ENCODE measurements at regions not wholly inside any gene's neighbourhood (a gene's known extent, or its start where the extent isn't known, plus 50 kb on each side); places are given as distances from the start of the nearest gene placed in this dataset.

DNA sequence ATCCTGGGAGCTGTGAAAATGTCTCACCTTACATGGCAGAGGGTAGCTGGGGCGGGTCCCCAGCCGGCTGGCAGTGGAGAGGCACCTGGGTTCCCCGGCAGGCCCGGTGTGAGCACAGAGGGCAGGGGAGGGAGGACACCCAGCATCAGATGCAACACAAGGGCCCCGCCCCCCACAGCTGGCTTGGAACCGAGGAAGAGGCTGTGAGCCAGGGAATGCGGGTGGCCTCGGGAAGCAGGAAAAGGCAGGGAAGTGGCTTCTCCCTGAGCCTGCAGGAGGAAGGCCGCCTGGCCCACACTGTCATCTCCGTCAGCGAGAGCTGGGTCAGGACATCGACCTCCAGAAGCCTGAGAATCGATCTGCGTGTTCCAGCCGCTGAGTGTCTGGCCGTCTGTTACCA is 87.3 kb downstream of the SIK1 start:
- Histone ChIP-seq H3K27ac (ENCODE audit: low read length) (no peak overlapping the region), H3K9ac (ENCODE audit: low read length) (no peak overlapping the region), H3K4me3 (ENCODE audit: low read length) (no peak overlapping the region), H3K4me1 (ENCODE audit: control insufficient read depth, low read depth, low read length) (no peaks in the 10 kb centered on the region), H3K27me3 (ENCODE audit: control insufficient read depth, insufficient read depth, low read length) (peaks cover under 1% of the 10 kb centered on the region), H3K36me3 (ENCODE audit: control insufficient read depth, low read depth, low read length) (no peaks in the 10 kb centered on the region), H3K9me3 (ENCODE audit: control insufficient read depth, low read depth, low read length) (no peaks in the 10 kb centered on the region)

DNA sequence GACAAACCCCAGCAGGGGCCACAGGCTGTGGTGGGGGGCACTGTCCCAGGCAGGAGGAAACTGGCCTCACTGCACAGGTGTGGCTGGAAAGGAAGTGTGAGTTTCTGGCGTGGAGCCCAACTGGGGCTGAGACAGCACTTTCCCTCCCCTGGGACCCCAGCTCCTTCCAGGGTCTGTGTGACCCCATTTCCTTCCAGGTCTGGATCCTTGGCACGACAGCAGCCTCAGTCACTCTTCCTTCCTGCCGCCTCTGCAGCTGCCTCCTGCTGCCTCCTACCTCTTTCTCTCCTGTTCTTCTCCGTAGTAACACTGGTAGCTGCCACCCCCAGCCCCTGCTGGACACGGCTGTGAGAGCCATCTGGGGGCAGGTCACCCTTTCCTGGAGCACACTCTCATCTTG is 88.0 kb downstream of the SIK1 start:
- no peaks in the 10 kb centered on the region for H3K9me3 ChIP-seq (ENCODE audit: control insufficient read depth, low read depth, low read length)
- no peak overlapping the region for H3K4me3 ChIP-seq (ENCODE audit: low read length)
- H3K36me3 ChIP-seq (ENCODE audit: control insufficient read depth, low read depth, low read length) = no peaks in the 10 kb centered on the region
- no peak overlapping the region for H3K9ac ChIP-seq (ENCODE audit: low read length)
- no peaks in the 10 kb centered on the region for H3K4me1 ChIP-seq (ENCODE audit: control insufficient read depth, low read depth, low read length)
- peaks cover 7% of the 10 kb centered on the region for H3K27me3 ChIP-seq (ENCODE audit: control insufficient read depth, insufficient read depth, low read length)
- no peak overlapping the region for H3K27ac ChIP-seq (ENCODE audit: low read length)

GRCh38 chr21:43337901-43338655 is 88.9 kb downstream of the SIK1 start:
- no peaks in the 10 kb centered on the region for H3K36me3 ChIP-seq (ENCODE audit: control insufficient read depth, low read depth, low read length)
- peaks cover 6% of the 10 kb centered on the region for H3K4me1 ChIP-seq (ENCODE audit: control insufficient read depth, low read depth, low read length)
- peaks cover 10% of the 10 kb centered on the region for H3K27me3 ChIP-seq (ENCODE audit: control insufficient read depth, insufficient read depth, low read length)

GRCh38 chr21:43335119-43335518 is 91.8 kb downstream of the SIK1 start:
- H3K9me3 ChIP-seq (ENCODE audit: control insufficient read depth, low read depth, low read length) = no peaks in the 10 kb centered on the region
- no peaks in the 10 kb centered on the region for H3K36me3 ChIP-seq (ENCODE audit: control insufficient read depth, low read depth, low read length)
- no peak overlapping the region for H3K4me3 ChIP-seq (ENCODE audit: low read length)
- H3K27ac ChIP-seq (ENCODE audit: low read length) = no peak overlapping the region
- H3K27me3 ChIP-seq (ENCODE audit: control insufficient read depth, insufficient read depth, low read length) = peaks cover 10% of the 10 kb centered on the region
- no peak overlapping the region for H3K9ac ChIP-seq (ENCODE audit: low read length)
- peaks cover 9% of the 10 kb centered on the region for H3K4me1 ChIP-seq (ENCODE audit: control insufficient read depth, low read depth, low read length)

More at GRCh38 chr21:43337901-43338655, 88.9 kb downstream of the SIK1 start:
- Histone ChIP-seq H3K27ac (ENCODE audit: low read length) (no peak overlapping the region), H3K9me3 (ENCODE audit: control insufficient read depth, low read depth, low read length) (no peaks in the 10 kb centered on the region), H3K4me3 (ENCODE audit: low read length) (no peak overlapping the region), H3K9ac (ENCODE audit: low read length) (no peak overlapping the region)

DNA sequence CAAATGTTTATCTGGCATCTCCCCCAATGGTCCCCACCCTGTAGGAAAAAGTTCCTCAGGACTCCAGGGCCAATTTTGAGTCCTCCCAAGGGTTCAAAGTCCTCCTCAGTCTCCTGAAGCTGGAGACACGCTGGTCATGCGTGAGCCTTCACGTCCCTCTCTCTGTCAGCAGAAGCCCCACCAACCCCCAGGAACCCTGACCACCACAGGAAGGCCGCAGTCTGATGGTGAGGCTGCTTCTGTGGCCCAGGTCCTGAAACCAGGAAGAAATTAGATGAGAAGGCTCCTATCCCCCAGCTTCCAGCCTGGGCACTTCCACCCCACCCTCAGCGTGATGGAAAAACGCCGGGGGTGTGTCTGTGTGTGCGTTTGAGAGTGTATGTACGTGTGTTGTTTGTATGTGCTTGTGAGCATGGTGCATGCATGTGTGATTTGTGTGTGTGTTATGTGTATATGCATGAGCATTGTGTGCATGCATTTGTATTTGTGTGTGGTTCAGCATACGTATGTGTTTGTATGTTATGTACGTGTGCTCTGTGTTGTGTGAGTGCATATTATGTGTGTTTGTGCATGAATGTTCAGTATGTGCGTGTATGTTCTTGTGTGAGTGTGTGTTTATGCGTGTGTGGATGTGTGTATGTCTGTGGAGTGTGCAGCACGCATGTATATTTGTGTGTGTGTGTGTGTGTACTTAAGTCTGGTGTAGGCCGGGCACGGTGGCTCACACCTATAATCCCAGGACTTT is 92.5 kb downstream of the SIK1 start:
- Histone ChIP-seq H3K9ac (ENCODE audit: low read length) (no peak overlapping the region), H3K4me1 (ENCODE audit: control insufficient read depth, low read depth, low read length) (peaks cover 9% of the 10 kb centered on the region), H3K4me3 (ENCODE audit: low read length) (no peak overlapping the region), H3K9me3 (ENCODE audit: control insufficient read depth, low read depth, low read length) (no peaks in the 10 kb centered on the region), H3K27me3 (ENCODE audit: control insufficient read depth, insufficient read depth, low read length) (peaks cover 10% of the 10 kb centered on the region), H3K27ac (ENCODE audit: low read length) (no peak overlapping the region), H3K36me3 (ENCODE audit: control insufficient read depth, low read depth, low read length) (no peaks in the 10 kb centered on the region)

GRCh38 chr21:43333298-43334062 is 93.5 kb downstream of the SIK1 start:
- H3K27ac ChIP-seq (ENCODE audit: low read length) = no peak overlapping the region
- peaks cover 9% of the 10 kb centered on the region for H3K4me1 ChIP-seq (ENCODE audit: control insufficient read depth, low read depth, low read length)
- H3K4me3 ChIP-seq (ENCODE audit: low read length) = no peak overlapping the region
- peaks cover 10% of the 10 kb centered on the region for H3K27me3 ChIP-seq (ENCODE audit: control insufficient read depth, insufficient read depth, low read length)
- H3K9ac ChIP-seq (ENCODE audit: low read length) = no peak overlapping the region
- H3K9me3 ChIP-seq (ENCODE audit: control insufficient read depth, low read depth, low read length) = no peaks in the 10 kb centered on the region
- H3K36me3 ChIP-seq (ENCODE audit: control insufficient read depth, low read depth, low read length) = no peaks in the 10 kb centered on the region

- Histone ChIP-seq H3K27ac (ENCODE audit: low read length) (no peak overlapping the region), H3K4me3 (ENCODE audit: low read length) (no peak overlapping the region), H3K9ac (ENCODE audit: low read length) (no peak overlapping the region)
Observed at GRCh38 chr21:43332861-43333297, 94.1 kb downstream of the SIK1 start.

DNA sequence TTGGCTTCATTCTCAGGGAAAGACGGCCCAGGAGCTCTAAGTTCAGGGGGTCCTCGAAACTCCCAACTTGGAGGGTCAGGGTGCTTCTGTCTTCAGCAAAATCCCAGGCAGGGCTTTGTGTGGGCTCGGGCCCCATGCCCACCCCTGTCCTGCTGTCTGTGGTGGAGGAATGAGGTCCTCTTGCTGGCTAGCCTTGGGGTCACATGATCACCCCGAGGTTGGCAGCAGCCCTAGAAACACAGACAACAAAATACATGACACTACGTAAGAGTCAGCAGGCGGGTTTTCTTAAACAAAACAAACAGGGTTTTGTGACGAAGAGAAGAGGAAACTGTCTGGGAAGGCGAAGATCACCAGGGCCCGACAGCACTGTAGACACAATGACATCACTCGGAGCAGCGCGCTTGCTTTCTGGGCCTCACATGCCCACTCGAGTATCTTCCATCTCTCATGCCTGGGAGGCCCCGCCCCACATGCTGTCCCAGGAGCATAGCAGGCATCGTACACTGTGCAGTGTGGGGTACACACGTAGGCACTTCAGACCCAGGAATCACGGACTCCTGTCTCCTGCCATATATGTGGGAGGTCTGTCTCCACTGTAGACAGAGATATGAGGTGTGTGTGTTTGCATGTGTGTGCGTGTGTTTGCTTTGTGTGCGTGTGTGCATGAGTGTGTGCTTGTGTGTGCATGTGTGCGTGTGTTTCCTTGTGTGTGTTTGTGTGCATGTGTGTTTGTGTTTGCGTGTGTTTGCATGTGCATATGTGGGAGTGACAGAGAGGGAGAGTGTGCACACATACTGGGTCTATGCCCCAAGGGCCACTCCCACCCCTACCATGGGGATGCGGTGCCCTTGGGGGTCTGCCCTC is 94.7 kb downstream of the SIK1 start:
- Histone ChIP-seq H3K9me3 (ENCODE audit: control insufficient read depth, low read depth, low read length) (no peaks in the 10 kb centered on the region), H3K4me3 (ENCODE audit: low read length) (no peak overlapping the region), H3K4me1 (ENCODE audit: control insufficient read depth, low read depth, low read length) (peaks cover 9% of the 10 kb centered on the region), H3K27ac (ENCODE audit: low read length) (no peak overlapping the region), H3K27me3 (ENCODE audit: control insufficient read depth, insufficient read depth, low read length) (peaks cover 10% of the 10 kb centered on the region), H3K9ac (ENCODE audit: low read length) (no peak overlapping the region), H3K36me3 (ENCODE audit: control insufficient read depth, low read depth, low read length) (no peaks in the 10 kb centered on the region)

More at GRCh38 chr21:43332861-43333297, 94.1 kb downstream of the SIK1 start:
- H3K36me3 ChIP-seq (ENCODE audit: control insufficient read depth, low read depth, low read length) = no peaks in the 10 kb centered on the region
- no peaks in the 10 kb centered on the region for H3K9me3 ChIP-seq (ENCODE audit: control insufficient read depth, low read depth, low read length)
- H3K4me1 ChIP-seq (ENCODE audit: control insufficient read depth, low read depth, low read length) = peaks cover 9% of the 10 kb centered on the region
- peaks cover 10% of the 10 kb centered on the region for H3K27me3 ChIP-seq (ENCODE audit: control insufficient read depth, insufficient read depth, low read length)

- no peaks in the 10 kb centered on the region for H3K9me3 ChIP-seq (ENCODE audit: control insufficient read depth, low read depth, low read length)
- H3K36me3 ChIP-seq (ENCODE audit: control insufficient read depth, low read depth, low read length) = no peaks in the 10 kb centered on the region
- H3K9ac ChIP-seq (ENCODE audit: low read length) = no peak overlapping the region
- H3K27ac ChIP-seq (ENCODE audit: low read length) = no peak overlapping the region
- H3K4me3 ChIP-seq (ENCODE audit: low read length) = no peak overlapping the region
- peaks cover 9% of the 10 kb centered on the region for H3K4me1 ChIP-seq (ENCODE audit: control insufficient read depth, low read depth, low read length)
- peaks cover 10% of the 10 kb centered on the region for H3K27me3 ChIP-seq (ENCODE audit: control insufficient read depth, insufficient read depth, low read length)
Observed at GRCh38 chr21:43331111-43331961, 95.6 kb downstream of the SIK1 start.

DNA sequence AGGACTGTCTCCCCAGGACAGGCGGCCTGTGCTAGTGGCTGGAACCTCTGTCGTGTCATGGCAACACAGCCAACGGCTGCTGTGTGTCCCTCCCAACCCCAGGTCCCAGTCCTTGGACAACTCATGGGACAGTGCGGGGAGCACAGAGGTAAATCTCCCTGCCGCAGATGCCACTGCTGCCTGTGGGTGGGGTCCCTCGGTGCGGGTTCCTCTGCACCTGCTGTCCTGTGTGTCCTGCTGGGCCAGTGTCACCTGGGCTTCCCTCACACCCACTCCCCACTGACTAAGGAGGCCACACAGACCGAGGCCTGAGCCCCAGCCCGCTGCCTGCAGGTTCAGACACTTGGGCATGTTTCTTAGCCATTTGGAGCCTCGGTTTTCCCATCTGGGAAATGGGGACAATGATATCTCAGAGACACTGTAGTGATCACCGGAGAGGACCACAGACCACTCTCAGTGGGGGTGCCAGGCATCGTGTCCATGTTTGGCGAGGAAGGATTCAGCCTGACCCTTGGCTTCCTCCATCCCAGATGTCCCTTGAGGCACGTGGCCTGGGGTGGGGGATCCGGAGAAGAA is 96.5 kb downstream of the SIK1 start:
- no peaks in the 10 kb centered on the region for H3K36me3 ChIP-seq (ENCODE audit: control insufficient read depth, low read depth, low read length)
- H3K4me1 ChIP-seq (ENCODE audit: control insufficient read depth, low read depth, low read length) = peaks cover 9% of the 10 kb centered on the region
- no peak overlapping the region for H3K4me3 ChIP-seq (ENCODE audit: low read length)
- no peaks in the 10 kb centered on the region for H3K9me3 ChIP-seq (ENCODE audit: control insufficient read depth, low read depth, low read length)
- no peak overlapping the region for H3K9ac ChIP-seq (ENCODE audit: low read length)
- H3K27me3 ChIP-seq (ENCODE audit: control insufficient read depth, insufficient read depth, low read length) = peaks cover 10% of the 10 kb centered on the region
- H3K27ac ChIP-seq (ENCODE audit: low read length) = no peak overlapping the region

All from iPS-18a (cell line).